ENCODE measurements at regions not wholly inside any gene's neighbourhood (a gene's known extent, or its start where the extent isn't known, plus 50 kb on each side); places are given as distances from the start of the nearest gene placed in this dataset.
A peak's percentile ranks its signal among the peaks of the same experiment; 100 is the strongest.

GRCh38 chr4:97394653-97395052 is 748.6 kb downstream of the STPG2 start:
- H3K4me3 ChIP-seq (ENCODE audit: low read length in 2 of 2), result no peak overlapping the region
- no peak overlapping the region for H4K91ac ChIP-seq (ENCODE audit: low read depth, low read length, poor library complexity)
- H2AFZ ChIP-seq (ENCODE audit: low read length), result no peak overlapping the region
- H2BK15ac ChIP-seq (ENCODE audit: low read length), result no peak overlapping the region
- H4K8ac ChIP-seq (ENCODE audit: low read depth, low read length), result no peak overlapping the region
- H2BK5ac ChIP-seq (ENCODE audit: low read length), result no peak overlapping the region
- peaks cover 0 to 8% of the 10 kb centered on the region in 2 donors for H3K4me1 ChIP-seq (ENCODE audit: control insufficient read depth in 2 of 2, insufficient read depth in 1 of 2, low read depth in 1 of 2, low read length in 2 of 2)
- no peak overlapping the region for H2BK120ac ChIP-seq (ENCODE audit: low read depth, low read length)
- no peaks in the 10 kb centered on the region for H3K79me1 ChIP-seq (ENCODE audit: low read depth, low read length)
- no peaks in the 10 kb centered on the region for H3K9me3 ChIP-seq (replicated peaks in 1 of 2; ENCODE audit: control insufficient read depth in 2 of 2, insufficient read depth in 1 of 2, low read depth in 1 of 2, low read length in 2 of 2)
- H3K23ac ChIP-seq (ENCODE audit: low read depth, low read length, poor library complexity), result no peak overlapping the region
- H2BK12ac ChIP-seq (ENCODE audit: low read length), result no peak overlapping the region
- no peak for DNase-seq (ENCODE audit: low spot score)
- H3K4me2 ChIP-seq (ENCODE audit: insufficient read depth, low read length, poor library complexity, severe bottlenecking), result no peak overlapping the region
- H3K27me3 ChIP-seq (ENCODE audit: control insufficient read depth in 3 of 3, insufficient read depth in 3 of 3, low read depth in 1 of 3, low read length in 3 of 3), result no peaks in the 10 kb centered on the region
- no peak overlapping the region for H3K27ac ChIP-seq (replicated peaks; ENCODE audit: low read length)
- no peak overlapping the region for H3K9ac ChIP-seq (ENCODE audit: low read depth, low read length, poor library complexity)
- no peaks in the 10 kb centered on the region for H3K36me3 ChIP-seq (replicated peaks in 1 of 2; ENCODE audit: control insufficient read depth in 2 of 2, insufficient read depth in 2 of 2, low read length in 2 of 2)
- no CpG with 5 or more reads among the region's 1 CpG for WGBS, 2 donors (ENCODE audit: extremely low coverage in 2 of 2, insufficient read length in 2 of 2, insufficient replicate concordance in 1 of 2)
- no peak overlapping the region for H3K4ac ChIP-seq (ENCODE audit: low read length)
- no peak overlapping the region for H3K18ac ChIP-seq (ENCODE audit: low read length)
- no peak overlapping the region for H3K14ac ChIP-seq (ENCODE audit: low read length)
- no peak overlapping the region for H2AK5ac ChIP-seq (ENCODE audit: low read depth, low read length)

- H3K9me3 ChIP-seq (replicated peaks in 1 of 2; ENCODE audit: control insufficient read depth in 2 of 2, insufficient read depth in 1 of 2, low read depth in 1 of 2, low read length in 2 of 2), result no peaks in the 10 kb centered on the region
Observed at GRCh38 chr4:97396097-97396496, 747.2 kb downstream of the STPG2 start.

GRCh38 chr4:97396605-97397004 is 746.7 kb downstream of the STPG2 start:
- Histone ChIP-seq H2AK5ac (ENCODE audit: low read depth, low read length) (no peak overlapping the region), H2BK15ac (ENCODE audit: low read length) (no peak overlapping the region), H3K36me3 (replicated peaks in 1 of 2; ENCODE audit: control insufficient read depth in 2 of 2, insufficient read depth in 2 of 2, low read length in 2 of 2) (no peaks in the 10 kb centered on the region), H3K4me3 (ENCODE audit: low read length in 2 of 2) (no peak overlapping the region), H3K14ac (ENCODE audit: low read length) (no peak overlapping the region), H3K23ac (ENCODE audit: low read depth, low read length, poor library complexity) (no peak overlapping the region), H3K27me3 (ENCODE audit: control insufficient read depth in 3 of 3, insufficient read depth in 3 of 3, low read depth in 1 of 3, low read length in 3 of 3) (no peaks in the 10 kb centered on the region), H4K91ac (ENCODE audit: low read depth, low read length, poor library complexity) (no peak overlapping the region), H2BK120ac (ENCODE audit: low read depth, low read length) (no peak overlapping the region), H3K4me2 (ENCODE audit: insufficient read depth, low read length, poor library complexity, severe bottlenecking) (no peak overlapping the region), H2AFZ (ENCODE audit: low read length) (no peak overlapping the region), H2BK12ac (ENCODE audit: low read length) (no peak overlapping the region), H2BK5ac (ENCODE audit: low read length) (no peak overlapping the region), H3K9ac (ENCODE audit: low read depth, low read length, poor library complexity) (no peak overlapping the region), H4K8ac (ENCODE audit: low read depth, low read length) (no peak overlapping the region), H3K9me3 (replicated peaks in 1 of 2; ENCODE audit: control insufficient read depth in 2 of 2, insufficient read depth in 1 of 2, low read depth in 1 of 2, low read length in 2 of 2) (no peaks in the 10 kb centered on the region), H3K18ac (ENCODE audit: low read length) (no peak overlapping the region), H3K79me1 (ENCODE audit: low read depth, low read length) (no peaks in the 10 kb centered on the region), H3K4me1 (ENCODE audit: control insufficient read depth in 2 of 2, insufficient read depth in 1 of 2, low read depth in 1 of 2, low read length in 2 of 2) (peaks cover 0 to 1% of the 10 kb centered on the region in 2 donors), H3K4ac (ENCODE audit: low read length) (no peak overlapping the region), H3K27ac (replicated peaks; ENCODE audit: low read length) (no peak overlapping the region)
- no CpG with 5 or more reads among the region's 1 CpG for WGBS, 2 donors (ENCODE audit: extremely low coverage in 2 of 2, insufficient read length in 2 of 2, insufficient replicate concordance in 1 of 2)
- DNase-seq (ENCODE audit: low spot score), result no peak

More at GRCh38 chr4:97396097-97396496, 747.2 kb downstream of the STPG2 start:
- no peak overlapping the region for H3K27ac ChIP-seq (replicated peaks; ENCODE audit: low read length)
- H3K23ac ChIP-seq (ENCODE audit: low read depth, low read length, poor library complexity), result no peak overlapping the region
- H3K14ac ChIP-seq (ENCODE audit: low read length), result no peak overlapping the region
- no peak overlapping the region for H2AK5ac ChIP-seq (ENCODE audit: low read depth, low read length)
- no peak overlapping the region for H3K4ac ChIP-seq (ENCODE audit: low read length)
- no peak overlapping the region for H3K4me3 ChIP-seq (ENCODE audit: low read length in 2 of 2)
- no peak overlapping the region for H2BK15ac ChIP-seq (ENCODE audit: low read length)
- no peak overlapping the region for H3K4me2 ChIP-seq (ENCODE audit: insufficient read depth, low read length, poor library complexity, severe bottlenecking)
- no peak overlapping the region for H3K18ac ChIP-seq (ENCODE audit: low read length)
- no peak overlapping the region for H4K8ac ChIP-seq (ENCODE audit: low read depth, low read length)
- H2BK12ac ChIP-seq (ENCODE audit: low read length), result no peak overlapping the region
- no peak overlapping the region for H4K91ac ChIP-seq (ENCODE audit: low read depth, low read length, poor library complexity)
- no peaks in the 10 kb centered on the region for H3K36me3 ChIP-seq (replicated peaks in 1 of 2; ENCODE audit: control insufficient read depth in 2 of 2, insufficient read depth in 2 of 2, low read length in 2 of 2)
- no CpG with 5 or more reads among the region's 3 CpGs for WGBS, 2 donors (ENCODE audit: extremely low coverage in 2 of 2, insufficient read length in 2 of 2, insufficient replicate concordance in 1 of 2)
- DNase-seq (ENCODE audit: low spot score), result no peak
- peaks cover 0 to 3% of the 10 kb centered on the region in 2 donors for H3K4me1 ChIP-seq (ENCODE audit: control insufficient read depth in 2 of 2, insufficient read depth in 1 of 2, low read depth in 1 of 2, low read length in 2 of 2)
- no peak overlapping the region for H2BK120ac ChIP-seq (ENCODE audit: low read depth, low read length)
- no peak overlapping the region for H2BK5ac ChIP-seq (ENCODE audit: low read length)
- H3K79me1 ChIP-seq (ENCODE audit: low read depth, low read length), result no peaks in the 10 kb centered on the region
- H2AFZ ChIP-seq (ENCODE audit: low read length), result peak overlapping the region; percentile 46
- H3K9ac ChIP-seq (ENCODE audit: low read depth, low read length, poor library complexity), result no peak overlapping the region
- no peaks in the 10 kb centered on the region for H3K27me3 ChIP-seq (ENCODE audit: control insufficient read depth in 3 of 3, insufficient read depth in 3 of 3, low read depth in 1 of 3, low read length in 3 of 3)

GRCh38 chr4:97404876-97405523 is 738.3 kb downstream of the STPG2 start:
- Histone ChIP-seq H3K4me1 (ENCODE audit: control insufficient read depth in 2 of 2, insufficient read depth in 1 of 2, low read depth in 1 of 2, low read length in 2 of 2) (no peaks in the 10 kb centered on the region), H3K27ac (replicated peaks; ENCODE audit: low read length) (no peak overlapping the region), H2AK5ac (ENCODE audit: low read depth, low read length) (no peak overlapping the region), H2BK5ac (ENCODE audit: low read length) (no peak overlapping the region), H3K4me2 (ENCODE audit: insufficient read depth, low read length, poor library complexity, severe bottlenecking) (no peak overlapping the region), H3K18ac (ENCODE audit: low read length) (no peak overlapping the region), H3K4ac (ENCODE audit: low read length) (no peak overlapping the region), H3K9me3 (replicated peaks in 1 of 2; ENCODE audit: control insufficient read depth in 2 of 2, insufficient read depth in 1 of 2, low read depth in 1 of 2, low read length in 2 of 2) (no peaks in the 10 kb centered on the region), H3K79me1 (ENCODE audit: low read depth, low read length) (no peaks in the 10 kb centered on the region), H2BK120ac (ENCODE audit: low read depth, low read length) (no peak overlapping the region), H2BK12ac (ENCODE audit: low read length) (no peak overlapping the region), H4K8ac (ENCODE audit: low read depth, low read length) (no peak overlapping the region), H2AFZ (ENCODE audit: low read length) (no peak overlapping the region), H3K36me3 (replicated peaks in 1 of 2; ENCODE audit: control insufficient read depth in 2 of 2, insufficient read depth in 2 of 2, low read length in 2 of 2) (no peaks in the 10 kb centered on the region), H3K23ac (ENCODE audit: low read depth, low read length, poor library complexity) (no peak overlapping the region), H3K14ac (ENCODE audit: low read length) (no peak overlapping the region), H2BK15ac (ENCODE audit: low read length) (no peak overlapping the region), H3K9ac (ENCODE audit: low read depth, low read length, poor library complexity) (no peak overlapping the region), H3K4me3 (ENCODE audit: low read length in 2 of 2) (no peak overlapping the region), H4K91ac (ENCODE audit: low read depth, low read length, poor library complexity) (no peak overlapping the region), H3K27me3 (ENCODE audit: control insufficient read depth in 3 of 3, insufficient read depth in 3 of 3, low read depth in 1 of 3, low read length in 3 of 3) (no peaks in the 10 kb centered on the region)
- no CpG with 5 or more reads among the region's 5 CpGs for WGBS, 2 donors (ENCODE audit: extremely low coverage in 2 of 2, insufficient read length in 2 of 2, insufficient replicate concordance in 1 of 2)
- no peak for DNase-seq (ENCODE audit: low spot score)
